ENCODE measurements at regions not wholly inside any gene's neighbourhood (a gene's known extent, or its start where the extent isn't known, plus 50 kb on each side); places are given as distances from the start of the nearest gene placed in this dataset.

- no peak overlapping the region for H3K4me3 ChIP-seq (replicated peaks; ENCODE audit: low read depth, low read length)
- DNase-seq (ENCODE audit: low read depth) = no peak
- no peak for TF ChIP-seq CTCF (IDR thresholded peaks at IDR 0.05; ENCODE audit: low read length, missing control alignments)
Measured at GRCh38 chr11:103644676-103645075, 391.8 kb upstream of the DDI1 start.

- no peak overlapping the region for H3K4me3 ChIP-seq (replicated peaks; ENCODE audit: low read depth, low read length)
- TF ChIP-seq CTCF (IDR thresholded peaks at IDR 0.05; ENCODE audit: low read length, missing control alignments) = no peak
- no peak for DNase-seq (ENCODE audit: low read depth)
Measured at GRCh38 chr11:103648054-103648453, 388.4 kb upstream of the DDI1 start.

GRCh38 chr11:103648670-103649400 lies 387.6 kb upstream of the DDI1 start:
- TF ChIP-seq CTCF (IDR thresholded peaks at IDR 0.05; ENCODE audit: low read length, missing control alignments) = no peak
- peak; percentile 50 for DNase-seq (ENCODE audit: low read depth)
- no peak overlapping the region for H3K4me3 ChIP-seq (replicated peaks; ENCODE audit: low read depth, low read length)

- H3K4me3 ChIP-seq (replicated peaks; ENCODE audit: low read depth, low read length) = no peak overlapping the region
- TF ChIP-seq CTCF (IDR thresholded peaks at IDR 0.05; ENCODE audit: low read length, missing control alignments) = no peak
- DNase-seq (ENCODE audit: low read depth) = no peak
Measured at GRCh38 chr11:103649401-103649895, 387.0 kb upstream of the DDI1 start.

- H3K4me3 ChIP-seq (replicated peaks; ENCODE audit: low read depth, low read length) = no peak overlapping the region
- TF ChIP-seq CTCF (IDR thresholded peaks at IDR 0.05; ENCODE audit: low read length, missing control alignments) = no peak
- DNase-seq (ENCODE audit: low read depth) = no peak
Measured at GRCh38 chr11:103650330-103650729, 386.1 kb upstream of the DDI1 start.

GRCh38 chr11:103651341-103651998 lies 385.0 kb upstream of the DDI1 start:
- no peak overlapping the region for H3K4me3 ChIP-seq (replicated peaks; ENCODE audit: low read depth, low read length)
- no peak for TF ChIP-seq CTCF (IDR thresholded peaks at IDR 0.05; ENCODE audit: low read length, missing control alignments)
- DNase-seq (ENCODE audit: low read depth) = no peak
